PFSK-1 (cell line): ENCODE measurements at regions not wholly inside any gene's neighbourhood (a gene's known extent, or its start where the extent isn't known, plus 50 kb on each side); places are given as distances from the start of the nearest gene placed in this dataset.

Experiments
- FOXP2 ChIP-seq: optimal IDR thresholded peaks from 2 replicates; pipeline ENCODE3; 2011; ENCODE audit warnings: borderline replicate concordance, control low read depth, inconsistent platforms; ENCODE audit not compliant: insufficient read depth; ENCODE audit errors: extremely low read length, extremely low read depth
- POLR2AphosphoS5 ChIP-seq: IDR thresholded peaks from 2 replicates; pipeline ENCODE4 v1.6.1; 2012; ENCODE audit warnings: low read depth, mild to moderate bottlenecking, control low read depth, low read length, moderate library complexity
- SIN3A ChIP-seq: IDR thresholded peaks from 2 replicates; pipeline ENCODE4 v1.6.1; 2012; ENCODE audit warnings: mild to moderate bottlenecking, low read length, moderate library complexity, borderline replicate concordance; ENCODE audit not compliant: insufficient read depth
- TAF1 ChIP-seq: IDR thresholded peaks from 2 replicates; pipeline ENCODE4 v1.6.1; 2012; ENCODE audit warnings: low read length, control low read depth, borderline replicate concordance; ENCODE audit not compliant: insufficient read depth
- TF ChIP-seq, protein P1 (sequence below), 2 experiments: IDR thresholded peaks; 2 replicates each; pipeline versions ENCODE4 v1.6.1 to v1.8.0; 2011 to 2012; ENCODE audit warnings: low read depth in 2 of 2, low read length in 2 of 2, control low read depth in 1 of 2, inconsistent platforms in 1 of 2, mild to moderate bottlenecking in 1 of 2, moderate library complexity in 1 of 2; ENCODE audit not compliant: insufficient read depth in 1 of 2

DNA sequence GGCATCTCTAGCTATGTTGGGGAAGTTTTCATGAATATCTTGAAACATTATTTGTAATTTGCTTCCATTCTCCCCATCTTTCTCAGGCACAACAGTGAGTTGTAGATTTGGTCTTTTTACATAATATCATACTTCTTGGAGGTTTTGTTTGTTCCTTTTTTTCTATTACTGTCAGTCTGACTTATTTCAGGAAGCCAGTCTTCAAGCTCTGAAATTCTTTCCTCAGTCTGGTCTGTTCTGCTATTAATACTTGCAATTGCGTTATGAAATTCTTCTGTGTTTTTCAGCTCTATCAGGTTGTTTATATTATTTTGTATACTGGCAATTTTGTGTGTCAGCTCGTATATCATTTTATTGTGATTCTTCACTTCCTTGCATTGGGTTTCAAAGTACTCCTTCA lies 424.6 kb upstream of the PTBP2 start:
- TF ChIP-seq POLR2AphosphoS5 = no peak
- no peak for TF ChIP-seq SIN3A

DNA sequence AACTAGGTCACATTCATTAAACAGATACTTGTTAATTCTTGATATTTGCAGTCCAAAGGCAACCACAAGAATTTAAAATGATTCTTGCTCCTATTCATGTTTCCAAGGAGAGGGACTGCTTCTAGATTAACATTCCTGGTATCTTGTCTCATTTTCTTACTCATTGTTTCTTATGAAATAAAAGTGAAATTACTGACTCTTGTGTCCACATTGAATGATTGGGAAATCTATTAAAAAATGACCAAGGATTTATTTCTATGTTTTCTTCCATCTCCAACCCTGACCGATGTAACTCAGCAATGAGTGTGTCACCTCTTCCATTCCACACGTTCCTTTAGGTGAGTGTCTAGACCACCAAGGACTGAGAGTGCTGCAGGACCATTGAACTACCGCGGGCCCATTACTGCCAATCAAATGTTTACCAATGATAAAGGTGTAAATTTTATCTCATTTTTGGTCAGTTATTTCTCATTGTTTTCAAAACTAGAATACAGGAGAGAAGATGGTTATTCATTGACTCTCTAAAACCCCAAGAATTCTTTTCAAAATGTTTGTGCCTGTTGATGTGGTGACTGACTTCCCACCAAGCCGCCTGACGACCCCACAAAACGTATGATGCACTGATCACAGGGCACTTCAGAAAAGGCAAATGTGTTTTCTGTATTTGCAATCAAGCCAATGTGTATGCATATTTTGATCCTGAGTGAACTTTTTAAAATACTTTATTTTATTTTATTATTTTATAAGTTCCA lies 414.6 kb upstream of the PTBP2 start:
- TF ChIP-seq FOXP2 = no peak

DNA sequence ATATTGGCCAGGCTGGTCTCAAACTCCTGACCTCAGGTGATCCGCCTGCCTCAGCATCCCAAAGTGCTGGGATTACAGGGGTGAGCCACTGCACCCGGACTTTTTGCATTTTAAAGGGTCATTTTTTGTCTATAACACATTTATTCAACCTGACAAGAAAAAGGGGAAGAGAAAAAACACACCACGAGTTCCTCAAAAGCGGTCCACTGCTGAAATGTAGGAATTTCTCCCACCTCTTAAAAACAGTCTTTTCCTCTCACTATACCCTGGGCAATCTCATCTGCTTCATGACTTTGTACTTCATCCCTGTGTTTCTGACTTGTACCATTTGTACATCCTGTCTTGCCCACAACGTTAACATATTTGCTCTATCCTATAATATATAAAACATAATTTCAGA lies 413.3 kb upstream of the PTBP2 start:
- TF ChIP-seq TAF1 = no peak
- no peak for TF ChIP-seq FOXP2
- TF ChIP-seq POLR2AphosphoS5 = no peak
- TF ChIP-seq, protein P1, sequence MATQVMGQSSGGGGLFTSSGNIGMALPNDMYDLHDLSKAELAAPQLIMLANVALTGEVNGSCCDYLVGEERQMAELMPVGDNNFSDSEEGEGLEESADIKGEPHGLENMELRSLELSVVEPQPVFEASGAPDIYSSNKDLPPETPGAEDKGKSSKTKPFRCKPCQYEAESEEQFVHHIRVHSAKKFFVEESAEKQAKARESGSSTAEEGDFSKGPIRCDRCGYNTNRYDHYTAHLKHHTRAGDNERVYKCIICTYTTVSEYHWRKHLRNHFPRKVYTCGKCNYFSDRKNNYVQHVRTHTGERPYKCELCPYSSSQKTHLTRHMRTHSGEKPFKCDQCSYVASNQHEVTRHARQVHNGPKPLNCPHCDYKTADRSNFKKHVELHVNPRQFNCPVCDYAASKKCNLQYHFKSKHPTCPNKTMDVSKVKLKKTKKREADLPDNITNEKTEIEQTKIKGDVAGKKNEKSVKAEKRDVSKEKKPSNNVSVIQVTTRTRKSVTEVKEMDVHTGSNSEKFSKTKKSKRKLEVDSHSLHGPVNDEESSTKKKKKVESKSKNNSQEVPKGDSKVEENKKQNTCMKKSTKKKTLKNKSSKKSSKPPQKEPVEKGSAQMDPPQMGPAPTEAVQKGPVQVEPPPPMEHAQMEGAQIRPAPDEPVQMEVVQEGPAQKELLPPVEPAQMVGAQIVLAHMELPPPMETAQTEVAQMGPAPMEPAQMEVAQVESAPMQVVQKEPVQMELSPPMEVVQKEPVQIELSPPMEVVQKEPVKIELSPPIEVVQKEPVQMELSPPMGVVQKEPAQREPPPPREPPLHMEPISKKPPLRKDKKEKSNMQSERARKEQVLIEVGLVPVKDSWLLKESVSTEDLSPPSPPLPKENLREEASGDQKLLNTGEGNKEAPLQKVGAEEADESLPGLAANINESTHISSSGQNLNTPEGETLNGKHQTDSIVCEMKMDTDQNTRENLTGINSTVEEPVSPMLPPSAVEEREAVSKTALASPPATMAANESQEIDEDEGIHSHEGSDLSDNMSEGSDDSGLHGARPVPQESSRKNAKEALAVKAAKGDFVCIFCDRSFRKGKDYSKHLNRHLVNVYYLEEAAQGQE (IDR thresholded peaks at IDR 0.05; ENCODE audit: insufficient read depth in 1 of 2, low read depth in 2 of 2, low read length in 2 of 2) = no peak
- TF ChIP-seq SIN3A = no peak

DNA sequence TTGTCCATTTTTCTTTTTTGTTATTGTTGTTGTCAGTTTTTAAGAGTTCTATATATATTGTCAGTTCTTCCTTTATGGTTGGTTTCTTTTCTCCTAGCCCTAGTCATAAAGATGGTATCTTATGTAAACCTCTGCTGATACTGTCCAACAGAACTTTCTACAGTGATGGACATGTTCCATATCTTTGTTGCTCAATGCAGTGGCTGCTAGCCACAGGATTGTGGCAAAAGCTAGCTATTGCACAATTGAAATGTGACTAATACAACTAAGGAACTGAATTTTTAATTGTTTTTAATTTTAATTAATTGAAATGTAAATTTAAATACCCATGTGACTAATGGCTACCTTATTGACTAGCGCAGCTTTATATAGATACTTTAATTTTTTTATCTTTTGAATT lies 411.8 kb upstream of the PTBP2 start:
- no peak for TF ChIP-seq FOXP2
- TF ChIP-seq, protein P1 (IDR thresholded peaks at IDR 0.05; ENCODE audit: insufficient read depth in 1 of 2, low read depth in 2 of 2, low read length in 2 of 2) = no peak

DNA sequence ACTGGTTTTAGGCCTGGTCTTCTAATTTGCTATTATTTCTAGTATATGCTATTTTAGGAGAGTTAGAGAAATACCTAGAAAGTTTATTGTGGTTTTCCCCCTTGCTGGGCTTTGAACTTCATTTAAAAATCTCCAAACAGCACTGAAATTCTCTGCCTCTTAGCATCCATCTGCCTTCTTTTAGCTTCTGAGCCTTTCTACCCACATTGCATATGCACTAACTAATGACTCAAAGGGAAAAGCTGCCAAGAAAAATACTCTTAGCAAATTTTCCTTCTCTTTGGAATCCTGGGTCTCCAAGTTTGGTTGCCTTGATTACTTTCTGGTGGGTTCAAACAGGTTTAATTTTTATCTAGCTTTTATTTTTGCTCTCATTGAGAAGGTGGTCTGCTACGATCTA lies 408.4 kb upstream of the PTBP2 start:
- TF ChIP-seq SIN3A = no peak
- no peak for TF ChIP-seq FOXP2
- no peak for TF ChIP-seq POLR2AphosphoS5
- no peak for TF ChIP-seq TAF1
- TF ChIP-seq, protein P1 (IDR thresholded peaks at IDR 0.05; ENCODE audit: insufficient read depth in 1 of 2, low read depth in 2 of 2, low read length in 2 of 2) = no peak

DNA sequence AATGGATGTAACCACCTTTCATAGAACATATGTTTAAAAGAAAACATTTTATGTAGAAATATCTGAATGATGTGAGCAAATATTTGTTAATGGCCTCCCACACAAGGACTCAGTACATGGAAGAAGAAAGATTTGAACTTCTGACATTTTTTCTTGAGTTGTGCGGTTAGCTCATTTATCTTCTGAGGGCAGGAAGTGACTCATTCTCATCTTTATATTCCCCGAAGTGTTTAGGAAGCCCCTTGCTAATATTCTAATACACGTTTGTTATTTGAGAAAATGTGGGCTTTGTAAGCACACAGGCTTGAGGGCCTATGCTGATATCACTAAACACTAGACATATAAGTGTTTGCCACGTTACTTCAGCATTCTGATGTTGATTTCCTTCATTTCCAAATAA lies 392.5 kb upstream of the PTBP2 start:
- no peak for TF ChIP-seq POLR2AphosphoS5
- TF ChIP-seq TAF1 = no peak
- TF ChIP-seq SIN3A = no peak
- TF ChIP-seq, protein P1 (IDR thresholded peaks at IDR 0.05; ENCODE audit: insufficient read depth in 1 of 2, low read depth in 2 of 2, low read length in 2 of 2) = no peak
- TF ChIP-seq FOXP2 = no peak
